Epidermal melanocyte (primary cell): ENCODE measurements at regions not wholly inside any gene's neighbourhood (a gene's known extent, or its start where the extent isn't known, plus 50 kb on each side); places are given as distances from the start of the nearest gene placed in this dataset.

Experiments
- DNase-seq: peaks from one replicate; pipeline ENCODE4 v3.0.0; 2011; ENCODE audit warnings: low spot score; ENCODE audit not compliant: insufficient read length

DNA sequence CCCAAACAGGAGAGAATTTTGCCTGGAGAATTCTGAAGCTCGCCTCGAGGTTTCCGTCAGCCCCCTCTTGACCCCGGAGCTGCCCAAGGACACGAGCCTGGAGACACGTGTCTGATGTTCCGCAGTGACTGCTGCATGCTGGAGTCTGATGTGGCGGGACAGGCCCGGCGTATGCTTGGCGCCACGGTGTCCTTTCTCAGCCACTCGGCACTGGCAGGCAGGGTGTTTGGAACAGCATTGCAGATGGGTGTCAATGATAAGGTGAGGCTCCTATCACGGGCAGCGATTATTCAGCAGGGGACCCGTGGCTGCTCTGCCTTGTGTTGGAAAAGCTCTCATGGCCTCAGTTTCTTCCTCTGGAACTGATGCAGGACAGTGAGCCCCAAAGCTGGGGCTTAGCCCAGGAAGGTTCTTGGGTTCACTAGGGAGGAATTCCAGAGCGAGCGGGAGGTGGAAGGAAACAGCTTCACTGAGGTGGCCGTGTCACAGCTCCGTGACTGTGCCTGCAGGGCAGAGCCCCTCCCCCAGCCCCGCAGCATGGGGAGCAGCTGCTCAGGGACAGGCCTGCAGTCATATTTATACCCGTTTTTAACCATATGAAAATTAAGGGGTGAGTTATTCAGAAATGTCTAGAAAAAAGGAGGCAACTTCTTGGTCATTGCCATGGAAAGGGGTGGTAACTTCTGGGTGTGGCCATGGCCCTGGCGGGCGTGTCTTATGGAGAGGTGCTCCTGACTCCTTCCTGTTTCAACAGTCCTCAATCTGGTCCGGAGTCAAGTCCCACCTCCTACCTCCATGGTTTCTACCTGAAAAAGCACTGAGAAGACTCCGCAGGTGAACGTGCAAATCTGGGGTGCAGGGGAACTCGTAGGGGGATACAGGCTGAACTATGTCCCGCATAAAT is 123.4 kb downstream of the SIK1 start:
- no peak for DNase-seq

GRCh38 chr21:43302769-43303168 is 124.2 kb downstream of the SIK1 start:
- DNase-seq, result no peak

GRCh38 chr21:43302062-43302700 is 124.8 kb downstream of the SIK1 start:
- DNase-seq, result no peak

DNA sequence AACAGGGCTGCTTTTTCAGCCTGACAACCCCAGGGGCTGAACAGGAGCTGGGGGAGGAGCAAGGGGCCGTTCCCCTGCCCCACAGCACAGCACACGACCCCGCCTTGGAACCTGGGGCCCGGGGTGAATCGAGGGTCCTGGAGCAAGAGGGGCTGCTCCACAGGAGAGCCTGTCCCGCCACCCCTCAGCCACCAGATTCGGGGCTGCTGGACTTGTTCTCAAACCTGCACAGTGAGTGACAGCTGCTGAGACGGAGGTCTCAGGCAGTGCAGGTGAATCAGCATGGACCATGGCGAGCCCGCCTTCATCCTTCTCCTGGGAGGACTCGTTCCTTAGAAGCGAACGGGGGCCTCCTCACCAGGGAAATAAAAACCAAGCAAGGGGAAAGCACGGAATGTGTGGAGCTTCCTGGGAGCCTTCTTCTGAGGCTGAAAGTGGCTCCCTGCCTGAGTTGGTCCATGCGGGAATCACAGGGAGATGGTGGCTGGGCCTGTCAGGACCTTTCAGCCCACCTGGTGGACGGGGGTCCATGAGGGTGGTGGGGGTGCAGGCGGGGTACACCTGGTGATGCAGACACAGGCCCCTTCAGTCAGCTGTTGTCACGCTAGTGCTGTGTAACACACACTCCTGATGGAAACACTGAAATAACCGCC is 125.4 kb downstream of the SIK1 start:
- DNase-seq, result no peak

- no peak for DNase-seq
These were observed 126.2 kb downstream of the SIK1 start for GRCh38 chr21:43300496-43301408.

- DNase-seq, result no peak
These were observed 127.3 kb downstream of the SIK1 start for GRCh38 chr21:43299441-43300277.

- no peak for DNase-seq
These were observed 128.1 kb downstream of the SIK1 start for GRCh38 chr21:43298546-43299440.

GRCh38 chr21:43297989-43298388 is 128.9 kb downstream of the SIK1 start:
- DNase-seq, result no peak

- no peak for DNase-seq
These were observed 128.7 kb downstream of the CRYAA start for GRCh38 chr21:43297391-43297981.

DNA sequence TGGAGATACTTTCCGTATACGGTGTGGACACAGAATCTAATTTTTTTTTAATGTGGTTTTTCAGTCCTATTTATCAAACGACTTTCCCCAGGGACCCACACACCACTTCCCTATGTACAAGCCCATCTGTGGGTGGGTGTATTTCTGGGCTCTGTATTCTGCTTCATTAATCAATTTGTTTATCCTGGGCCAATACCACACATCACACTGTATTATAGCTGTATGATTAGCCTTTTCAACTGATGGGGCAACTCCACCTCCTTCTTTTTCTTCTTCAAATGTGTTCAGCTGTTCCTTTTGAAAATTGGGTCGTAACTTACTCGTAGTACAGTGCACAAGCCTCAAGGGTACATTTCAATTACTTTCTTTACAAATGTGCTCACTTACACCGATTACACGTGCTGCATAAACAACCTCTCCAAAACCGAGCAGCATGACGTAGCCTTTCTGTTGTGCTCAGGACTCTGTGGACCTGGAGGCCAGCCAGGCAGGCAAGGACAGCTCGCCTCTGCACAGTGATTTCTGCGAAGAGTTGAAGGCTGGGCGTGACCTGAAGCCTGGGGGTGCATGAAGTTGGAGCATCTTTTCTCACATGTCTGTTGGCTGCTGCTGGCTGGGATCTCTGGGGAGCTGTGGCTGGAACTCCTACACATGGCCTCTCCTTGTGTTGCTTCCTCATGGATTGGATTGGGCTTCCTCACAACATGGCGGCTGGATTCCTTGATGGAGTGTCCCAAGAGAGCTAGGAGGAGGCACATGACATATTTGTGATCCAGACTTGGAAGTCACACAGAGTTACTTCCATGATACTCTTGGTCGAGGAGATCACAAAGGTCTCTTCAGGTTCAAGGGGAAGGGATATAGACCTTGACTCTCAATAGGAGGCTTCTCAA is 126.5 kb downstream of the CRYAA start:
- DNase-seq, result no peak

- no peak for DNase-seq
These were observed 125.5 kb downstream of the CRYAA start for GRCh38 chr21:43294194-43294902.

DNA sequence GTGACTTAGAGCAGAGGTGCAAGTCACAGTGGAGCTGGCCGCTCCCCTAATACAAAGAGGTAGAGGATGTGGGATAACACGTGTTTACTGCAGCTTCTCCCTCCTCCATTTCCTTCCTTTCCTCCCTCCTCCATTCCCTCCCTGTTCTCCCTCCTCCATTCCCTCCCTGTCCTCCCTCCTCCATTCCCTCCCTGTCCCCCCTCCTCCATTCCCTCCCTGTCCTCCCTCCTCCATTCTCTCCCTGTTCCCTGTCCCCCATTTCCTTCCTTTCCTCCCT is 124.0 kb downstream of the CRYAA start:
- DNase-seq, result no peak

DNA sequence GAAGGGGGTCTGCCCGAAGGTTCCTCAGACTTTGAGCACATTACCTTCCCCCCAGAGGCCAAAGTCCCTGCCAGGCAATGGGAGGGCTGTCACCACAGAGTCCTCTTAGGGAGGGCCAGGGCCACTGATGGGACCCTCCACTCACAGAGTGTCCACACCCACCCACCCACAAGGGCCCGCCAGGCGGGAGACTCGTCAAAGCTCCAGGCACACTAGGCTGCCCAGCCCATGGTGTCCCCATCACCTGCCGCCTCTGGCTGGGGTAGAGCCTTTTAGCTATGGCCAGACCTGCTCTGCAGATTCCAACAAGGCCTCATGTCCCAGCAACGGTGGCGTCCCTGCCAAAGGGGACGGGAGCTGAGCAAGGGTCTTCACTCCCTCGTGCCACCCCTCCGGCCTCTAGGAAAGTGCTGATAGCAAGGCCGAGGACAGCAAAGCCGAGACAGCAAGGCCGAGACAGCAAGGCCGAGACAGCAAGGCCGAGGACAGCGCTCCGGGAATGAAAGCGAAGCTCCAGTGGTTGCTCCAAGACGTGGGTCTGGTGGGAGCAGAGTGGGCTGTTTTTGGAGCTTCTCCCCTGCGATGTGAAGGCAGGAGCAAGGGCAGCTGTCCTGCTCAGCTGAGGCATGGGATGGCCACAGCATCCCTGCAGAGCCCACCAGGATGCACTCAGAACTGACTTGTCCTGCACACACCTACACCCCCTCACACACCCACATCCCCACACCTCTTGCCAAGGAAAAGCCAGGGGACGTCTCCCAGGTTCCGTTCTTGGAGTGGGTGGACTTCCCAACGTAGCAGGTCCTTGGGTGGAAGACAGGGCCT is 123.4 kb downstream of the CRYAA start:
- DNase-seq, result no peak

- DNase-seq, result no peak
These were observed 122.6 kb downstream of the CRYAA start for GRCh38 chr21:43291347-43291950.

GRCh38 chr21:43290421-43291346 is 121.9 kb downstream of the CRYAA start:
- DNase-seq, result no peak
